Endodermal cell (in vitro differentiated cells): ENCODE measurements at regions not wholly inside any gene's neighbourhood (a gene's known extent, or its start where the extent isn't known, plus 50 kb on each side); places are given as distances from the start of the nearest gene placed in this dataset.
A peak's percentile ranks its signal among the peaks of the same experiment; 100 is the strongest.

ENCODE experiments used
- DNase-seq: peaks from one replicate; pipeline ENCODE4 v3.0.0-alpha.2; 2017
- H3K27ac ChIP-seq: 2 replicates; pipeline ENCODE4 v1.5.1; 2013; ENCODE audit warnings: mild to moderate bottlenecking, low read depth, low read length, moderate library complexity
- H3K27me3 ChIP-seq: 2 replicates; pipeline ENCODE4 v1.6.1; 2013; ENCODE audit warnings: mild to moderate bottlenecking, low read length, moderate library complexity; ENCODE audit not compliant: insufficient read depth, control insufficient read depth, poor library complexity, severe bottlenecking
- H3K36me3 ChIP-seq: 2 replicates; pipeline ENCODE4 v1.7.0; 2013; ENCODE audit warnings: mild to moderate bottlenecking, low read length, moderate library complexity; ENCODE audit not compliant: control insufficient read depth, insufficient read depth
- H3K4me1 ChIP-seq: one replicate; pipeline ENCODE4 v1.7.0; 2013; ENCODE audit warnings: low read length; ENCODE audit not compliant: control insufficient read depth, insufficient read depth
- H3K4me3 ChIP-seq: 2 replicates; pipeline ENCODE4 v1.5.1; 2013; ENCODE audit warnings: mild to moderate bottlenecking, low read length, moderate library complexity
- H3K9ac ChIP-seq: 2 replicates; pipeline ENCODE4 v1.6.1; 2013; ENCODE audit warnings: mild to moderate bottlenecking, low read length, moderate library complexity; ENCODE audit not compliant: poor library complexity, severe bottlenecking; ENCODE audit errors: extremely low read depth
- H3K9me3 ChIP-seq: 2 replicates; pipeline ENCODE4 v1.6.1; 2013; ENCODE audit warnings: mild to moderate bottlenecking, low read length, moderate library complexity; ENCODE audit not compliant: control insufficient read depth
- H3K27ac Mint-ChIP-seq: 2 replicates; pipeline ENCODE4 v1.8.0; 2020; ENCODE audit warnings: mixed read lengths
- H3K27me3 Mint-ChIP-seq: 2 replicates; pipeline ENCODE4 v1.8.0; 2021; ENCODE audit warnings: mild to moderate bottlenecking, mixed read lengths; ENCODE audit not compliant: insufficient read depth
- H3K36me3 Mint-ChIP-seq: 2 replicates; pipeline ENCODE4 v1.8.0; 2020; ENCODE audit warnings: low read depth, mixed read lengths
- H3K4me1 Mint-ChIP-seq: 2 replicates; pipeline ENCODE4 v1.8.0; 2020; ENCODE audit warnings: mixed read lengths
- H3K4me3 Mint-ChIP-seq: 2 replicates; pipeline ENCODE4 v1.8.0; 2020; ENCODE audit warnings: mild to moderate bottlenecking, moderate library complexity, mixed read lengths
- H3K9me3 Mint-ChIP-seq: 2 replicates; pipeline ENCODE4 v1.8.0; 2020; ENCODE audit warnings: mild to moderate bottlenecking, mixed read lengths
- CTCF ChIP-seq: fragments of 200-600 bp; sonication (generic); conservative IDR thresholded peaks from 2 replicates; pipeline ENCODE4 v1.5.0; 2021; ENCODE audit warnings: antibody characterized with exemption, mild to moderate bottlenecking
- WGBS, 2 experiments: methylation state at CpG; one replicate each; pipeline versions ENCODE4 v1.1.5 to v1.1.7; 2013; ENCODE audit warnings: missing lambda C conversion rate in 2 of 2, mixed read lengths in 1 of 2; ENCODE audit not compliant: insufficient coverage in 1 of 2, insufficient read length in 1 of 2; 5-methylcytosine and 5-hydroxymethylcytosine counted together

- no peak for DNase-seq
- Histone ChIP-seq H3K9ac (no peak overlapping the region), H3K36me3 (no peaks in the 10 kb centered on the region), H3K27me3 (no peaks in the 10 kb centered on the region), H3K9me3 (peaks cover 21% of the 10 kb centered on the region), H3K4me1 (no peaks in the 10 kb centered on the region), H3K27ac (no peak overlapping the region), H3K4me3 (no peak overlapping the region)
- Mint-ChIP-seq H3K9me3 (no peaks in the 10 kb centered on the region), H3K36me3 (no peaks in the 10 kb centered on the region), H3K4me1 (peaks cover 16% of the 10 kb centered on the region), H3K27ac (no peak overlapping the region), H3K27me3 (no peaks in the 10 kb centered on the region), H3K4me3 (no peak overlapping the region)
- no peak for TF ChIP-seq CTCF
- 77 to 97% methylated on average over 4 to 5 of the region's 5 CpGs for WGBS, 2 experiments
These were observed 1419.9 kb upstream of the TMEM132C start for GRCh38 chr12:126847005-126847629.

GRCh38 chr12:126855768-126856167 is 1411.2 kb upstream of the TMEM132C start:
- Histone ChIP-seq H3K4me1 (no peaks in the 10 kb centered on the region), H3K4me3 (no peak overlapping the region), H3K27me3 (no peaks in the 10 kb centered on the region), H3K36me3 (no peaks in the 10 kb centered on the region), H3K9ac (no peak overlapping the region), H3K9me3 (peaks cover 20% of the 10 kb centered on the region), H3K27ac (no peak overlapping the region)
- Mint-ChIP-seq H3K27ac (no peak overlapping the region), H3K36me3 (no peaks in the 10 kb centered on the region), H3K4me3 (no peak overlapping the region), H3K9me3 (no peaks in the 10 kb centered on the region), H3K27me3 (peaks cover 15% of the 10 kb centered on the region), H3K4me1 (no peaks in the 10 kb centered on the region)
- no peak for DNase-seq
- no peak for TF ChIP-seq CTCF

- Mint-ChIP-seq H3K27ac (no peak overlapping the region), H3K27me3 (peaks cover 15% of the 10 kb centered on the region), H3K9me3 (no peaks in the 10 kb centered on the region), H3K4me3 (no peak overlapping the region), H3K36me3 (no peaks in the 10 kb centered on the region), H3K4me1 (no peaks in the 10 kb centered on the region)
- H3K27me3 ChIP-seq = no peaks in the 10 kb centered on the region
- no peaks in the 10 kb centered on the region for H3K36me3 ChIP-seq
- no peaks in the 10 kb centered on the region for H3K4me1 ChIP-seq
- 100% methylated on average over 1 to 2 of the region's 2 CpGs for WGBS, 2 experiments
- no peak overlapping the region for H3K9ac ChIP-seq
- DNase-seq = no peak
- peak; percentile 58 for TF ChIP-seq CTCF
- peaks cover 12% of the 10 kb centered on the region for H3K9me3 ChIP-seq
- H3K4me3 ChIP-seq = no peak overlapping the region
- H3K27ac ChIP-seq = no peak overlapping the region
These were observed 1410.0 kb upstream of the TMEM132C start for GRCh38 chr12:126856958-126857357.
